HG02571 (cell line): ENCODE measurements at regions not wholly inside any gene's neighbourhood (a gene's known extent, or its start where the extent isn't known, plus 50 kb on each side); places are given as distances from the start of the nearest gene placed in this dataset.

ENCODE experiments used
- ATAC-seq: cut with Tn5 transposase; IDR thresholded peaks from one replicate; pipeline ENCODE4 v1.9.1; 2021; ENCODE audit warnings: mild to moderate bottlenecking, moderate library complexity; ENCODE audit not compliant: unreplicated experiment

GRCh38 chr13:106246242-106246641 is 289.2 kb downstream of the EFNB2 start:
- no peak for ATAC-seq

GRCh38 chr13:106243011-106243565 is 292.4 kb downstream of the EFNB2 start:
- ATAC-seq = no peak

- ATAC-seq = no peak
Measured at GRCh38 chr13:106241974-106242953, 293.2 kb downstream of the EFNB2 start.

- ATAC-seq = no peak
Measured at GRCh38 chr13:106238690-106239089, 296.8 kb downstream of the EFNB2 start.

GRCh38 chr13:106234636-106235035 is 300.8 kb downstream of the EFNB2 start:
- no peak for ATAC-seq

- no peak for ATAC-seq
Measured at GRCh38 chr13:106233134-106233735, 302.2 kb downstream of the EFNB2 start.

- ATAC-seq = no peak
Measured at GRCh38 chr13:106232681-106233080, 302.8 kb downstream of the EFNB2 start.

GRCh38 chr13:106230450-106230849 is 305.0 kb downstream of the EFNB2 start:
- ATAC-seq = no peak

GRCh38 chr13:106225126-106225525 is 310.3 kb downstream of the EFNB2 start:
- ATAC-seq = no peak

- no peak for ATAC-seq
Measured at GRCh38 chr13:106220211-106220610, 315.3 kb downstream of the EFNB2 start.

- no peak for ATAC-seq
Measured at GRCh38 chr13:106213028-106213757, 322.3 kb downstream of the EFNB2 start.

- ATAC-seq = no peak
Measured at GRCh38 chr13:106212386-106213010, 323.0 kb downstream of the EFNB2 start.

- no peak for ATAC-seq
Measured at GRCh38 chr13:106210324-106210723, 325.1 kb downstream of the EFNB2 start.

GRCh38 chr13:106205871-106206270 is 329.6 kb downstream of the EFNB2 start:
- ATAC-seq = no peak

GRCh38 chr13:106197496-106197895 is 338.0 kb downstream of the EFNB2 start:
- no peak for ATAC-seq

GRCh38 chr13:106187501-106188095 is 347.9 kb downstream of the EFNB2 start:
- ATAC-seq = no peak

- no peak for ATAC-seq
Measured at GRCh38 chr13:106187101-106187500, 348.4 kb downstream of the EFNB2 start.

GRCh38 chr13:106186366-106187030 is 349.0 kb downstream of the EFNB2 start:
- no peak for ATAC-seq

- ATAC-seq = no peak
Measured at GRCh38 chr13:106184790-106185189, 350.7 kb downstream of the EFNB2 start.
